IPS-15b (cell line): ENCODE measurements at regions not wholly inside any gene's neighbourhood (a gene's known extent, or its start where the extent isn't known, plus 50 kb on each side); places are given as distances from the start of the nearest gene placed in this dataset.

Source experiments
- H3K27me3 ChIP-seq: one replicate; pipeline ENCODE4 v1.6.1; 2013; ENCODE audit warnings: low read length; ENCODE audit not compliant: control insufficient read depth, insufficient read depth
- H3K36me3 ChIP-seq: one replicate; pipeline ENCODE4 v1.6.1; 2013; ENCODE audit warnings: low read length; ENCODE audit not compliant: control insufficient read depth, insufficient read depth
- H3K4me1 ChIP-seq: one replicate; pipeline ENCODE4 v1.6.1; 2013; ENCODE audit warnings: mild to moderate bottlenecking, low read length; ENCODE audit not compliant: control insufficient read depth, insufficient read depth
- H3K4me3 ChIP-seq: one replicate; pipeline ENCODE4 v1.5.1; 2013; ENCODE audit warnings: low read depth, low read length
- H3K9ac ChIP-seq: one replicate; pipeline ENCODE4 v1.6.1; 2013; ENCODE audit warnings: low read depth, mild to moderate bottlenecking, low read length
- H3K9me3 ChIP-seq: one replicate; pipeline ENCODE4 v1.6.1; 2013; ENCODE audit warnings: mild to moderate bottlenecking, low read length; ENCODE audit not compliant: control insufficient read depth, insufficient read depth

GRCh38 chr16:31693733-31694132 lies 166.0 kb downstream of the AHSP start:
- H3K9me3 ChIP-seq: no peaks in the 10 kb centered on the region
- H3K27me3 ChIP-seq: peaks cover 2% of the 10 kb centered on the region
- H3K4me3 ChIP-seq: no peak overlapping the region
- H3K9ac ChIP-seq: no peak overlapping the region
- H3K36me3 ChIP-seq: no peaks in the 10 kb centered on the region
- H3K4me1 ChIP-seq: no peaks in the 10 kb centered on the region

- Histone ChIP-seq H3K4me1 (no peaks in the 10 kb centered on the region), H3K4me3 (no peak overlapping the region), H3K9ac (no peak overlapping the region), H3K9me3 (no peaks in the 10 kb centered on the region), H3K36me3 (no peaks in the 10 kb centered on the region), H3K27me3 (peaks cover 2% of the 10 kb centered on the region)
These were observed 166.8 kb downstream of the AHSP start for GRCh38 chr16:31694461-31694860.

DNA sequence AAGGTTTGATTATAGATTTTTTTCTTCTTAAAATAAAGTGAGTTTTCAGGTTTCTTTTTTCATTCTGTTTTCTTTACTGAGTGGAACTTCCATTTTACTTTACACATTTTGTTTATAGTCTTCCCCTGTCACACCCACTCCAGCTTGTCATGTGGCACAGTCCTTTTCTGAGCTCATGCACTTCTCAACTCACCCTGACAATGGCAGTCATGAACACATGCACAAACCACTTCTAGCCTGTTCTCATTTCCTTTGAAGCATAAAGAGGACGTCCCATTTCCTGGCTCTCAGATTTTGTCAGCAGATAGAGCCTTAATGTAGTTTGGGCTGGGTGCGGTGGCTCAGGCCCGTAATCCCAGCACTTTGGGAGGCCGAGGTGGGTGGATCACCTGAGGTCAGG lies 168.0 kb downstream of the AHSP start:
- no peaks in the 10 kb centered on the region for H3K4me1 ChIP-seq
- H3K9ac ChIP-seq: no peak overlapping the region
- no peak overlapping the region for H3K4me3 ChIP-seq

DNA sequence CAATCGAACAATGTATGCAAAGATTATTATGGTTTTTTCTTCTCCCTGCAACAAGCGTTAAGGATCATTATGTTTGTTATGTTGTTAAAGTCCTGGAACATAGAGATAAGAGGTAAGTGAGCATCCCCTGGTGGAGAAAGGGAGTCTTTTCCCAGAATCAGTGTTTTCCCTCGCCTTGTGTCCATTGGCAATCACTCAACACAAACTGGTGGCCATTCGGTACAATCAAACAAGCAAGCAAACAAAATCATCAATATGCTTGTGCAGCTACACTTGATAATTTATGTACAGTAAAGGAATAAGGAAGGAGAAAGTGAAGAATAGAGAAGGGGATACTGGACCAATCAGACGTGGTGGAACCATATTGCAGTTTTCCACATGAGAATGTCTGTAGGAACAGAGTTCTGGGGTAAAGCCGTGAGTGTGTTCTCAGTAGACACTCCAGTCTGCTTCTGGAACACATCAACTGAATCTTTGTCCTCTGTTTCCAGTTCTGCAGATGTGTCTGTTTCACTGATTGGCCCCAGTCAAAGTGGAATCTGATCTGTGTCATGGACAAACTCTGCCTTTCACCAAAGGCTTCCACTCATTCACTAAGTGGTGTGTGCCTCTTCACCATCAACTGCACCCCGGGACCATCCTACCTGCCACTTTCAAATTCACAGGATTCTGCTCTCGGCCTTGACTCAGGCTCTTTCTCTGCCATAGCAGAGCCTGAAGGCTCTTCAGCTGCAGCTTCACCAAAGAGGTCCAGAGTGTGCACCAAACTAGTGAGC lies 169.5 kb downstream of the AHSP start:
- peaks cover 2% of the 10 kb centered on the region for H3K27me3 ChIP-seq
- no peak overlapping the region for H3K9ac ChIP-seq
- no peaks in the 10 kb centered on the region for H3K36me3 ChIP-seq
- H3K9me3 ChIP-seq: no peaks in the 10 kb centered on the region
- no peak overlapping the region for H3K4me3 ChIP-seq
- H3K4me1 ChIP-seq: no peaks in the 10 kb centered on the region

More for the DNA sequence above, 168.0 kb downstream of the AHSP start:
- peaks cover 2% of the 10 kb centered on the region for H3K27me3 ChIP-seq
- H3K9me3 ChIP-seq: no peaks in the 10 kb centered on the region
- no peaks in the 10 kb centered on the region for H3K36me3 ChIP-seq

DNA sequence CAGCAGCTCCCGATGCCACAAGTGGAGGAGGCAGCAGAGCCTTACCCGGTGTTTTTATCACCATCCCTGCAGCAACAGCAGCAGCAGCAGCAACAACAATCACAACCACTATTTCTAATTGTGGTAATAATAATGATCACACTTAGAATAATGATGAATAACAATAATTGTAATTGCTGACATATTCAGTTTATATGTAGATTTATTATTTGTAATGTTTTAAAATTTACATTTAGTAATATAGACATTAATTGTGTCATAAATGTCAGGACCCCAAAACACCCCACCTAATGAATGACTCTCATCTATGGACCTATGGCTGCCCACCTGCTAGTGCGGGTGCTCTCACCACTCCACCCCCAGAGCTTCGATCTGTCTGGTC lies 170.0 kb downstream of the AHSP start:
- peaks cover 4% of the 10 kb centered on the region for H3K36me3 ChIP-seq
- no peaks in the 10 kb centered on the region for H3K4me1 ChIP-seq
- no peak overlapping the region for H3K4me3 ChIP-seq
- H3K9ac ChIP-seq: no peak overlapping the region
- peaks cover 2% of the 10 kb centered on the region for H3K27me3 ChIP-seq
- H3K9me3 ChIP-seq: no peaks in the 10 kb centered on the region

DNA sequence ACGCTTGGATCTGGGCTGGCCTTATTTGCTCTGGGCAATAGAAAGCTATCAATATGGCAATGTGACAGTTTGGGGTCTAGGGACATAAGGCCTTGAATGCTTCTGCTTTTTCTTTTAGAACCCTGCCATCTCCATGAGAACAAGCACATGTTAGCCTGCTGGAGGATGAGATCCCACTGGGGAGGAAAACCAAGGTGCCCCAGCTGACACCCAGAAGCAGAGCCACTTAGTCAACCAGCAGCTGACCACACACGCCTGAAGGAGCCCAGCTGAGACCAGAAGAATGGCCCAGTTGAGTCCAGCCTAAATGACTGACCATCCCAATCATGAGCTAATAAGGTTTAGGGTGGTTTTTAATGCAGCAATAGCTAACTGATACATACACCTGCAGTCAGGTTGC lies 171.2 kb downstream of the AHSP start:
- no peak overlapping the region for H3K9ac ChIP-seq
- H3K4me1 ChIP-seq: no peaks in the 10 kb centered on the region
- H3K9me3 ChIP-seq: no peaks in the 10 kb centered on the region
- peaks cover 2% of the 10 kb centered on the region for H3K27me3 ChIP-seq
- H3K4me3 ChIP-seq: no peak overlapping the region
- peaks cover 15% of the 10 kb centered on the region for H3K36me3 ChIP-seq

DNA sequence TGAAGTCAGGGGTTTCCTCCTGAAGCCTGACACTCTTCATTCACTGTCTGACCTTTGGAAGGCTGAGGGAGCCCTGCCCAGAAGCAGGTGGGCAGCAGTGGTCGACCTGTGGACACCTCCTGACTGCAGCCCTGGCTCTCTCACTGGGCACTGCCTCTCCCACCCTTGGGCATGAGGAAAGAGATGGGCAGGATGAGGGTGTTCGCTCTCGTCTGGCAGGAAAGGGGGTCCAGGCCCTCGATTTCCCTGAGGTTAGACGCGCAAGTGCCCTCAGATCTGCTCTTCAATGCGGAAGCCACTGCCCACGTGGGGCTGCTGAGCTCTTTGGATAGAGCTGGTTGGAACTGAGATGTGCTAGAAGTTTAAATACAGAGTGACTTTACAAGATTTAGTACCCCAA lies 171.9 kb downstream of the AHSP start:
- no peaks in the 10 kb centered on the region for H3K4me1 ChIP-seq
- peaks cover 21% of the 10 kb centered on the region for H3K36me3 ChIP-seq
- H3K4me3 ChIP-seq: no peak overlapping the region
- H3K9me3 ChIP-seq: no peaks in the 10 kb centered on the region
- no peak overlapping the region for H3K9ac ChIP-seq
- H3K27me3 ChIP-seq: peaks cover 2% of the 10 kb centered on the region

DNA sequence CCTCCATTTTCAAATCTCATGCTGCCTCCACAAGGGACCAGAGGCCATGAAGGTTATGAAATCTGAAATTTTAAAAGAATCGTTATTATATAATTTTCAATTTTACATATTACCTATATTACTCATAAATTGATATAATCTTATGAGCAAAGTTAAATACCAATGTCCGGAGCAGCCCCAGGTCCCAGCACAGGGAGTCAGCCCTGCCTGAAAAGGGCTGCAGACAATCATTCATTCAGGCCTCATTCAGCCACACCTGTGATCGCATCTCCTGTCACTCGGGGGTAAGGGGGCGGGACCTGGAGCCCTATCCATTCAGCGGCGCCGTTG lies 172.5 kb downstream of the AHSP start:
- H3K27me3 ChIP-seq: peaks cover 2% of the 10 kb centered on the region
- no peaks in the 10 kb centered on the region for H3K4me1 ChIP-seq
- no peak overlapping the region for H3K9ac ChIP-seq
- H3K9me3 ChIP-seq: no peaks in the 10 kb centered on the region
- peaks cover 22% of the 10 kb centered on the region for H3K36me3 ChIP-seq
- H3K4me3 ChIP-seq: peak overlapping the region; percentile 93

DNA sequence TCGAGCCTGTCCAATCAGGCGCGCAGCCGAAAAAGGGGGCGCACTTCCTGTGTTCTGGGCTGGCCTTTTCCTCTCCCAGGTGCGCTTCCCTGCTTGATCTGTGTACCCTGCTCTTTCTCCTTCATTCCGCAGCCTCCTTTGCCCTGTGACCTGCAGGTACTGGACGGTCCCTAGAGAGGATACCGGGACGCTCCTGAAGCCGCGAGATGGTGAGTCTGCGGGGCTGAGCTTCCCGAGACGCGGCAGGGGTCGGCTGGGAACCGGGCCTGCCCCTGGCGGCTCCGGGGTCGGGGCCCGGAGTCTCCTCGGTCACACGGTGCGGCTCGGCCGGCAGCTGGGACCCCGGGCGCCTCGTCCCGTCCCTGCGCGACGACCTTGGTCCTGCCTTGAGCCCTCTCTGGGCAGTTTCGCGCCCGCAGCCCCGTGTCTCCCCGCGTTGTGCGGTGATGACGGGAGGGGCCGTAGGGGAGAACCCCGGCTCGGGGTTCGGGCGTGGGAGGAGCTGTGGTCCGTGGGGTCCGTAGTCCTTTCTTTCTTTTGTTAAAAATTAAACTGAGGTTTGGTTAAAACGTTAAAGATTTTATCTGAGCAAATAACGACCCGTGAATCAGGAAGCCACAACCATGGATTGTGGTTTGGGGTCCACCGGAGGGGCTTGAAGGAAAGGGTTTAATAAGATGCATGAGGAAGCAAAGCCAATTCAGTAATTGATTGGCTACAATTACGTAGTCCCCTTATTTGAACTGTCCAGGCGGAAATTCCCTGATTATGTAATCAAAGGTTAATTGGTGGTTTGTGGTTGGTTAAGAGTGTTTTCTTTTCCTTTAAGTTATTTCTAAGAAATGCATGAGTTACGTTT lies 172.8 kb upstream of the ZNF267 start:
- Histone ChIP-seq H3K9me3 (no peaks in the 10 kb centered on the region), H3K9ac (peak overlapping the region; percentile 70), H3K36me3 (peaks cover 27% of the 10 kb centered on the region), H3K27me3 (peaks cover 2% of the 10 kb centered on the region), H3K4me1 (no peaks in the 10 kb centered on the region), H3K4me3 (peak overlapping the region; percentile 93)

GRCh38 chr16:31701734-31702133 lies 171.9 kb upstream of the ZNF267 start:
- Histone ChIP-seq H3K36me3 (peaks cover 37% of the 10 kb centered on the region), H3K27me3 (peaks cover 2% of the 10 kb centered on the region), H3K4me1 (no peaks in the 10 kb centered on the region), H3K9ac (no peak overlapping the region), H3K9me3 (no peaks in the 10 kb centered on the region), H3K4me3 (peak overlapping the region; percentile 13)

- H3K36me3 ChIP-seq: peaks cover 47% of the 10 kb centered on the region
- H3K9ac ChIP-seq: no peak overlapping the region
- H3K27me3 ChIP-seq: peaks cover 2% of the 10 kb centered on the region
- H3K9me3 ChIP-seq: no peaks in the 10 kb centered on the region
- H3K4me3 ChIP-seq: no peak overlapping the region
- H3K4me1 ChIP-seq: no peaks in the 10 kb centered on the region
These were observed 170.8 kb upstream of the ZNF267 start for GRCh38 chr16:31702796-31703195.
